ENCODE measurements at regions not wholly inside any gene's neighbourhood (a gene's known extent, or its start where the extent isn't known, plus 50 kb on each side); places are given as distances from the start of the nearest gene placed in this dataset.

- no peak for DNase-seq (ENCODE audit: low read depth)
These were observed 445.5 kb downstream of the MAN2A1 start for GRCh38 chr5:110134963-110135935.

GRCh38 chr5:110150199-110150598 is 460.5 kb downstream of the MAN2A1 start:
- no peak overlapping the region for H3K4me3 ChIP-seq (ENCODE audit: low read length)
- DNase-seq (ENCODE audit: low read depth) = peak; percentile 17
- no peak for TF ChIP-seq CTCF (IDR thresholded peaks at IDR 0.05; ENCODE audit: insufficient read depth, low read depth, low read length, missing control alignments)

More at GRCh38 chr5:110134963-110135935, 445.5 kb downstream of the MAN2A1 start:
- no peak overlapping the region for H3K4me3 ChIP-seq (ENCODE audit: low read length)
- TF ChIP-seq CTCF (IDR thresholded peaks at IDR 0.05; ENCODE audit: insufficient read depth, low read depth, low read length, missing control alignments) = no peak

GRCh38 chr5:110159202-110159601 is 469.5 kb downstream of the MAN2A1 start:
- no peak overlapping the region for H3K4me3 ChIP-seq (ENCODE audit: low read length)
- no peak for TF ChIP-seq CTCF (IDR thresholded peaks at IDR 0.05; ENCODE audit: insufficient read depth, low read depth, low read length, missing control alignments)
- peak; percentile 84 for DNase-seq (ENCODE audit: low read depth)

GRCh38 chr5:110161162-110161561 is 471.4 kb downstream of the MAN2A1 start:
- DNase-seq (ENCODE audit: low read depth) = peak; percentile 68
- no peak overlapping the region for H3K4me3 ChIP-seq (ENCODE audit: low read length)
- no peak for TF ChIP-seq CTCF (IDR thresholded peaks at IDR 0.05; ENCODE audit: insufficient read depth, low read depth, low read length, missing control alignments)

GRCh38 chr5:110165366-110165765 is 475.6 kb downstream of the MAN2A1 start:
- DNase-seq (ENCODE audit: low read depth) = no peak

GRCh38 chr5:110167384-110167783 is 477.7 kb downstream of the MAN2A1 start:
- no peak for DNase-seq (ENCODE audit: low read depth)
- TF ChIP-seq CTCF (IDR thresholded peaks at IDR 0.05; ENCODE audit: insufficient read depth, low read depth, low read length, missing control alignments) = no peak
- no peak overlapping the region for H3K4me3 ChIP-seq (ENCODE audit: low read length)

More at GRCh38 chr5:110165366-110165765, 475.6 kb downstream of the MAN2A1 start:
- H3K4me3 ChIP-seq (ENCODE audit: low read length) = no peak overlapping the region
- TF ChIP-seq CTCF (IDR thresholded peaks at IDR 0.05; ENCODE audit: insufficient read depth, low read depth, low read length, missing control alignments) = no peak

Measured in epithelial cell of esophagus (primary cell).